Chondrocyte (in vitro differentiated cells): ENCODE measurements at regions not wholly inside any gene's neighbourhood (a gene's known extent, or its start where the extent isn't known, plus 50 kb on each side); places are given as distances from the start of the nearest gene placed in this dataset.

Source experiments
- DNase-seq: peaks from one replicate; pipeline ENCODE4 v3.0.0; 2021; ENCODE audit warnings: mixed read lengths, low spot score
- H3K27ac Mint-ChIP-seq: one replicate; pipeline ENCODE4 v1.8.0; 2021; ENCODE audit warnings: mild to moderate bottlenecking, moderate library complexity, mixed read lengths; ENCODE audit not compliant: unreplicated experiment
- H3K27me3 Mint-ChIP-seq: 2 replicates; pipeline ENCODE4 v1.8.0; 2021; ENCODE audit warnings: low read depth, mixed read lengths
- H3K36me3 Mint-ChIP-seq: 2 replicates; pipeline ENCODE4 v1.8.0; 2021; ENCODE audit warnings: low read depth, mixed read lengths
- H3K4me1 Mint-ChIP-seq: 2 replicates; pipeline ENCODE4 v1.8.0; 2021; ENCODE audit warnings: low read depth, mild to moderate bottlenecking, mixed read lengths
- H3K4me3 Mint-ChIP-seq: one replicate; pipeline ENCODE4 v1.8.0; 2021; ENCODE audit warnings: mild to moderate bottlenecking, moderate library complexity, mixed read lengths; ENCODE audit not compliant: unreplicated experiment
- H3K9me3 Mint-ChIP-seq: 2 replicates; pipeline ENCODE4 v1.8.0; 2021; ENCODE audit warnings: low read depth, mixed read lengths
- TF ChIP-seq, protein P1 (sequence below): fragments of 200-600 bp; sonication (generic); IDR thresholded peaks from 2 replicates; pipeline ENCODE4 v1.5.0; 2021; ENCODE audit warnings: antibody characterized with exemption, mild to moderate bottlenecking, moderate library complexity

DNA sequence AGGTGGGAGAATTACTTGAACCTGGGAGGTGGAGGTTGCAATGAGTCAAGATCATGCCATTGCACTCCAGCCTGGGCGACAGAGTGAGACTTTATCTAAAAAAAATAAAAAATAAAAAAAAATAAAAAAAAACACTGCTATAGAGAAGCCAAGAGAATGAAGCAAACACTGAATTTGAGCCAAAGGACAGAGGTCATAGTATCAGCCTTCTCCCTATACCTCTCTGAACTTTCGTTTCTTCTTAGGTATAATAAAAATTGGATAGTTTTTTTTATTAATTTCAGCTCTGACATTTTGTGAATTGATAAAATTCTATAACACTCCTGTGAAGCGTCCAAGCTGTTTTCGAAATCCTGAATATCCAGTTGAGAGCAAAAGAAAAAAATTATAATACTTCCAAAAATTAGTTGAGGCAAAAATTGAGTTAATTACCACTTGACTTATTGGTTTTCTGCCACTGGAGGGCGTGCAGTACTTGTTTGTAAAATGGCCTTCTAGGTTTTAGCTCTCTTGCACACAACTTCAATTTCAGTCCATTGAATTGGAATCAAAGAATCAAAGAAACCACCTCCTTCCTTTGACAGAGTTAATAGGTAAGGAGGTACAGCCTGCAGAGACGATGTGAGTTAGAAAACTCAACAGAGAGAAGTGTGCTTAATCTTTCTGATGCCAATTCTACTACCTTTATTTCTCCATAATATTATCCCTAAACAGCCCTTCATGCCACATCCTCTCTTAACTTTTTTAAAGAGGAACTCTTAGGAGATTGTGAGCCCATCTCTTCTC lies 143.2 kb downstream of the BBOX1 start:
- Mint-ChIP-seq H3K4me3 (no peak overlapping the region), H3K36me3 (peaks cover 4% of the 10 kb centered on the region), H3K27ac (no peak overlapping the region), H3K9me3 (peaks cover 3% of the 10 kb centered on the region), H3K27me3 (no peaks in the 10 kb centered on the region), H3K4me1 (peaks cover 13% of the 10 kb centered on the region)
- TF ChIP-seq, protein P1, sequence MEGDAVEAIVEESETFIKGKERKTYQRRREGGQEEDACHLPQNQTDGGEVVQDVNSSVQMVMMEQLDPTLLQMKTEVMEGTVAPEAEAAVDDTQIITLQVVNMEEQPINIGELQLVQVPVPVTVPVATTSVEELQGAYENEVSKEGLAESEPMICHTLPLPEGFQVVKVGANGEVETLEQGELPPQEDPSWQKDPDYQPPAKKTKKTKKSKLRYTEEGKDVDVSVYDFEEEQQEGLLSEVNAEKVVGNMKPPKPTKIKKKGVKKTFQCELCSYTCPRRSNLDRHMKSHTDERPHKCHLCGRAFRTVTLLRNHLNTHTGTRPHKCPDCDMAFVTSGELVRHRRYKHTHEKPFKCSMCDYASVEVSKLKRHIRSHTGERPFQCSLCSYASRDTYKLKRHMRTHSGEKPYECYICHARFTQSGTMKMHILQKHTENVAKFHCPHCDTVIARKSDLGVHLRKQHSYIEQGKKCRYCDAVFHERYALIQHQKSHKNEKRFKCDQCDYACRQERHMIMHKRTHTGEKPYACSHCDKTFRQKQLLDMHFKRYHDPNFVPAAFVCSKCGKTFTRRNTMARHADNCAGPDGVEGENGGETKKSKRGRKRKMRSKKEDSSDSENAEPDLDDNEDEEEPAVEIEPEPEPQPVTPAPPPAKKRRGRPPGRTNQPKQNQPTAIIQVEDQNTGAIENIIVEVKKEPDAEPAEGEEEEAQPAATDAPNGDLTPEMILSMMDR = peak; percentile 96
- no peak for DNase-seq

DNA sequence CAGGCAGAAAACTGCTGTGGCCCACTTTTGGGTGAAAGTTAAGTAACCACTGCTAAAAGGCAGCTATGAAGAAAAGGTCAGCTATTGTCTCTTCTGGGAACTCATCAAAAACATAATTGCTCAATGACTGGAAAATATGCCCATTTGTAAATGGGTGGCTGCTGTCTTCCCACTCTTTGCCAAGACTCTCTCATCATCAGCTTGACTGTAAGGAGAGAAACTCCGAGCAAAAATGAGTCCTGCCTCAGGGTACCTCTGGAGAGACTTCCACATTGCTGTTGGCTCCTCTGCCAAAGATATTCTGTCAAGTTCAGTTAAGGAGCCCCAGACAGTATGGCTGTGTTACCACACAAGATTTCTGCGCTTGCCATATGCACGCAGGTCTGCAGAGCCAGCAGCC lies 138.7 kb downstream of the BBOX1 start:
- H3K27ac Mint-ChIP-seq = no peak overlapping the region
- H3K4me3 Mint-ChIP-seq = no peak overlapping the region
- H3K27me3 Mint-ChIP-seq = no peaks in the 10 kb centered on the region
- no peaks in the 10 kb centered on the region for H3K36me3 Mint-ChIP-seq
- no peak for DNase-seq
- TF ChIP-seq, protein P1 = no peak
- peaks cover 5% of the 10 kb centered on the region for H3K4me1 Mint-ChIP-seq
- no peaks in the 10 kb centered on the region for H3K9me3 Mint-ChIP-seq

DNA sequence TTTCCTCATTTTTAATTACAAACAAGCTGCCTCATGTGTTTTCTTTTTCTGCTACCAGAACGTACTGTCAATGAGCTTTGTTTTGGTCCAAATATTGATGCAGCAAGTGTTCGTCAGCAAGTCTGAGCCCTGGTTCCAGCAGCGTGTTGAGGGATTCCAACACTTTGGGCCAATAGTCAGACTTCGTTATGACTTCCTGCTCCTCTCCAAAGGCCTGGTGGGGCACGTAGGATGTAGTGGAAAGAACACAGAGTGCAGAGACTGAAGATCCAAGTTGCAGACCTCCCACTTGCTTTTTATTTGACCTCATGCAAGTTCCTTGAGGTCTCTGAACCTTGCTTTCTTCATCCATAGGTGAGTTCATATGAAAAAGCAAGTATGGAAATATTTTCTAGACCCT lies 138.2 kb downstream of the BBOX1 start:
- Mint-ChIP-seq H3K4me1 (peaks cover under 1% of the 10 kb centered on the region), H3K27me3 (no peaks in the 10 kb centered on the region), H3K9me3 (no peaks in the 10 kb centered on the region), H3K36me3 (no peaks in the 10 kb centered on the region), H3K27ac (no peak overlapping the region), H3K4me3 (no peak overlapping the region)
- no peak for DNase-seq
- TF ChIP-seq, protein P1 = no peak
